Prostate gland (tissue), 2 donors: ENCODE measurements at regions not wholly inside any gene's neighbourhood (a gene's known extent, or its start where the extent isn't known, plus 50 kb on each side); places are given as distances from the start of the nearest gene placed in this dataset.

Source experiments
- DNase-seq: peaks from one replicate; pipeline ENCODE4 v3.0.0-alpha.2; 2019; ENCODE audit warnings: low spot score
- H3K27ac ChIP-seq, 2 donors: fragments of 200-600 bp; sonication (generic); 2 replicates each; pipeline ENCODE4 v1.5.1; 2017 to 2019
- H3K27me3 ChIP-seq: fragments of 200-600 bp; sonication (generic); replicated peaks from 2 replicates; pipeline ENCODE4 v1.5.1; 2019; ENCODE audit not compliant: insufficient read depth
- H3K36me3 ChIP-seq, 2 donors: fragments of 200-600 bp; sonication (generic); 1 replicate in 1 of 2; 2 replicates in 1 of 2; pipeline versions ENCODE4 v1.5.1 to v1.8.1; 2017 to 2019
- H3K4me1 ChIP-seq: fragments of 200-600 bp; sonication (generic); replicated peaks from 2 replicates; pipeline ENCODE4 v1.5.1; 2019
- H3K4me3 ChIP-seq, 2 donors: fragments of 200-600 bp; sonication (generic); 2 replicates each; pipeline ENCODE4 v1.5.1; 2017 to 2019
- H3K9me3 ChIP-seq: fragments of 200-600 bp; sonication (generic); 2 replicates; pipeline ENCODE4 v1.5.1; 2017
- POLR2A ChIP-seq: fragments of 450-650 bp; IDR thresholded peaks from one replicate; pipeline ENCODE4 v1.6.1; 2016; ENCODE audit warnings: antibody characterized with exemption, mild to moderate bottlenecking
- POLR2AphosphoS5 ChIP-seq: sonication (generic); formaldehyde crosslinking; IDR thresholded peaks from one replicate; pipeline ENCODE4 v1.6.1; 2017; ENCODE audit warnings: antibody characterized with exemption
- WGBS: methylation state at CpG from one replicate; pipeline ENCODE4 v1.1.5; 2018; 5-methylcytosine and 5-hydroxymethylcytosine counted together
- intact Hi-C: fragments of 100-400 bp; cut with DNase I; formaldehyde crosslinking; loops from one replicate; pipeline ENCODE4 v1.14.2; 2022
- TF ChIP-seq, protein P1 (sequence below), 4 experiments: fragments of 200-600 bp in 2 of 4; fragments of 450-650 bp in 2 of 4; sonication (generic) in 2 of 4; IDR thresholded peaks; 1 replicate in 3 of 4; 2 replicates in 1 of 4; pipeline ENCODE4 v1.5.1; 2016 to 2019; ENCODE audit warnings: antibody characterized with exemption in 4 of 4, mild to moderate bottlenecking in 2 of 4, moderate library complexity in 2 of 4

DNA sequence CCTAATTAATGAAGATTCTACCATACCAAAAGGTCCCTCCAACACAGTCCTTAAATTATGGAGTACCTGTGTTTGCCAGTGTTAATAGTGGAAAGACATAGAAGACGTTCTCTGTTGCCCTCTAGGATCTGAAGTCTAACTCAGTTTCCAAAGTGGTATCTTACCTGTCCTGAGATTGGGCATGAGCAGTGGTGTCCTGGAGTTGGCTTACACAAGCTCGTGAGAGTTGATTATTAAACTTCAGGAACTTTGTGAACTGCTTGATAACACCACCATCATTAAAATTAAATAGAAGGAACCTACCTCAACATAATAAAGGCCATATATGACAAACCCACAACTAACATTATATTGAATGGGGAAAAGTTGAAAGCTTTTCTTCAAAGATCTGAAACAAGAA lies 60.9 kb upstream of the SMARCA2 start:
- TF ChIP-seq POLR2AphosphoS5: no peak
- TF ChIP-seq, protein P1, sequence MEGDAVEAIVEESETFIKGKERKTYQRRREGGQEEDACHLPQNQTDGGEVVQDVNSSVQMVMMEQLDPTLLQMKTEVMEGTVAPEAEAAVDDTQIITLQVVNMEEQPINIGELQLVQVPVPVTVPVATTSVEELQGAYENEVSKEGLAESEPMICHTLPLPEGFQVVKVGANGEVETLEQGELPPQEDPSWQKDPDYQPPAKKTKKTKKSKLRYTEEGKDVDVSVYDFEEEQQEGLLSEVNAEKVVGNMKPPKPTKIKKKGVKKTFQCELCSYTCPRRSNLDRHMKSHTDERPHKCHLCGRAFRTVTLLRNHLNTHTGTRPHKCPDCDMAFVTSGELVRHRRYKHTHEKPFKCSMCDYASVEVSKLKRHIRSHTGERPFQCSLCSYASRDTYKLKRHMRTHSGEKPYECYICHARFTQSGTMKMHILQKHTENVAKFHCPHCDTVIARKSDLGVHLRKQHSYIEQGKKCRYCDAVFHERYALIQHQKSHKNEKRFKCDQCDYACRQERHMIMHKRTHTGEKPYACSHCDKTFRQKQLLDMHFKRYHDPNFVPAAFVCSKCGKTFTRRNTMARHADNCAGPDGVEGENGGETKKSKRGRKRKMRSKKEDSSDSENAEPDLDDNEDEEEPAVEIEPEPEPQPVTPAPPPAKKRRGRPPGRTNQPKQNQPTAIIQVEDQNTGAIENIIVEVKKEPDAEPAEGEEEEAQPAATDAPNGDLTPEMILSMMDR (IDR thresholded peaks at IDR 0.05): no peak
- TF ChIP-seq POLR2A: no peak
- Histone ChIP-seq H3K27me3 (no peaks in the 10 kb centered on the region), H3K4me1 (no peaks in the 10 kb centered on the region), H3K9me3 (no peaks in the 10 kb centered on the region), H3K27ac (peak overlapping the region in 1 of 2 donors; percentile 46), H3K4me3 (no peak overlapping the region), H3K36me3 (no peaks in the 10 kb centered on the region)
- DNase-seq: no peak
- intact Hi-C loops: no loop called here
- WGBS: 60% methylated on average over 2 of the region's 2 CpGs

DNA sequence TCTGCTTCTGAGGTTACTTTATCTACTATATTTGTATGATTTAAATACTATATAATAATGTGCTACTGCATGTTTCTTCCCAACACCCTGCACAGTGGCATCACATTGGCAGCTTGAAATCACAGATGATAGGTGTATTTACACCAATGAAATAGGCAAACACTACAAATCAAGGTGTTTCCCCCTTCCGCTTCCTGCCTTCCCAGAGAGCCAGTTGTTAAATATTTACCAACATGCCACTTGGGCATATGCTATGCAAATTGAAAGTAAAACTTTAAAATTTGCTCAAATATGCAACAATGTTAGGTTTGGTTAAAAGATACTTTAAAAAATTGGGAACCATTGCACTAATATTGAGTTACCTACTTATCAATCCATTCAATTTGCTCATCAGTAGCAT lies 58.2 kb upstream of the SMARCA2 start:
- Histone ChIP-seq H3K4me3 (no peak overlapping the region), H3K9me3 (no peaks in the 10 kb centered on the region), H3K27me3 (no peaks in the 10 kb centered on the region), H3K4me1 (no peaks in the 10 kb centered on the region), H3K36me3 (no peaks in the 10 kb centered on the region), H3K27ac (no peak overlapping the region)
- WGBS: 72% methylated on average over 1 of the region's 1 CpG
- TF ChIP-seq POLR2AphosphoS5: no peak
- TF ChIP-seq POLR2A: no peak
- TF ChIP-seq, protein P1 (IDR thresholded peaks at IDR 0.05): no peak
- intact Hi-C loops: no loop called here
- no peak for DNase-seq

DNA sequence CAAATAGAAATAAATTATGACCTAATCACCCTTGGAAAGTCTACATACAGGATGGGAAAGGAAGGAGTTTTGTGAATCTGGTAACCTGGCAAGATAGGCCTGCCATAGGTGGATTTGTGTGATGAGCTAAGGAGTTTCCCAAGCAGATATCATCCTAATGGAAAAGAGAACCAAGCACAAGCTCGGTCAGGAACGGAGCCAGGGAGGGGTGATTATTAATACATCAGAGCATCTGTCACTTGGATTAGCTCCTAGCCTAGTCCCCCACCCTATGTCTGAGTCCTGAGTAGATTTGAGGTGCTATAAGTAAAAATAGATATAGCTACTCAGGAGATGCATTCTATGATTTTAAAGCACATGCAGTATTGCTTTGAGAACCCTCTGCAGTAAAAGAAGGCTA lies 57.3 kb upstream of the SMARCA2 start:
- Histone ChIP-seq H3K27me3 (no peaks in the 10 kb centered on the region), H3K4me3 (no peak overlapping the region), H3K27ac (no peak overlapping the region), H3K9me3 (no peaks in the 10 kb centered on the region), H3K4me1 (no peaks in the 10 kb centered on the region), H3K36me3 (no peaks in the 10 kb centered on the region)
- no peak for DNase-seq
- TF ChIP-seq POLR2AphosphoS5: no peak
- 100% methylated on average over 2 of the region's 2 CpGs for WGBS
- intact Hi-C loops: no loop called here

DNA sequence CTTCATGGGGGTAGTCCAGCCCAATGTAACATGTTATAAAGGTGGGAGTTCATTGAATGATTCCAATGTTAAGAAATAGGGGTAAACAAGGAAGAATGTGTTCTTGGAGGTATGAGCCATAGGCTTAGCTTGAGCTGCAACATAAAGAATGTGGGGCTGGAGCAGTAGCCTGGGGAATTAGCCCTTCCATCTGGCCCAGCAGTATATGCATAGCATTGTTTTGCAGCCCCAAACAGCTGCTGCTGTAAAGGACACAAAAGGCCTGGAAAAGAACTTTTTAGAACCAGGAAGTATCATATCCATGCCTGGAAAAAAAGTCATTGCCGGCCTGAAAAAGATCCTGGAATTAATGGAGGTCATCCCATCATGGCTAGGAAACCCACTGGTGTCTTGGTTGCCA lies 55.8 kb upstream of the SMARCA2 start:
- Histone ChIP-seq H3K4me1 (no peaks in the 10 kb centered on the region), H3K27me3 (no peaks in the 10 kb centered on the region), H3K4me3 (no peak overlapping the region), H3K9me3 (no peaks in the 10 kb centered on the region), H3K27ac (no peak overlapping the region), H3K36me3 (no peaks in the 10 kb centered on the region)
- intact Hi-C loops: no loop called here
- WGBS: 100% methylated on average over 1 of the region's 1 CpG
- DNase-seq: no peak
- TF ChIP-seq POLR2A (no peak), POLR2AphosphoS5 (no peak)
- TF ChIP-seq, protein P1 (IDR thresholded peaks at IDR 0.05): no peak

DNA sequence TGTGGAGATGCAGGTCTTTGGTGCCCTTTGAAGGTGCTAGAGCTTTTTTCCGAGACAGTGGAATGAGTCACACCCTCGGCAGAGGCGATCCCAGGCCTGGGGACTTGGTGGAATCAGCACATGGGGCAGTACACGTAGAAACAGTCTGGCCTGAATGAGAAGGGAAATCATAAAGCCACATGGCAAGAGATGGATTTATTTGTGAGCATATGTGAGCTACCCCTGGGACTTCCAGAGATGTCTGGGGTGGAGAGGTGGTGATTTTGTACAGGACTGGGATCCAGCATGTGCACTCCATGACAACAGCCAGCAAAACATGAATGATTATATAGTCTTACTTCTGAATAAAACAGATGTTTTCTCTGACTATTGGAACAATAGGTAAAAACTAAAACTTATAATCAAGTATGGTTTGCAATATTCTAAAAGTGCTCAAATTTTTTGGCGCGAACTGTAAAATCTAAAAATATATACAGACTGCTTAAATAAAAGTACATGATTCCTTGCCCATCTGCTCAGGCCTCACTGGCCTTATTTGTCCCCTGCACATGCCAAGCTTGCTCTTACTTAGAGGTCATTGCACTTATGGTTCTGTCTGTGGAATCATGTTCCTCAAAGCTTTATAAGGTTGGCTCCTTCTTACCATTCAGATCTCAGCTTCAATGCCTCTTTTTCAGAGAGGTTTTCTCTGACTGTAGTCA lies 54.7 kb upstream of the SMARCA2 start:
- no peak for DNase-seq
- Histone ChIP-seq H3K4me1 (no peaks in the 10 kb centered on the region), H3K9me3 (no peaks in the 10 kb centered on the region), H3K4me3 (no peak overlapping the region), H3K27me3 (no peaks in the 10 kb centered on the region), H3K27ac (no peak overlapping the region), H3K36me3 (no peaks in the 10 kb centered on the region)
- WGBS: 49% methylated on average over 6 of the region's 6 CpGs
- intact Hi-C loops: no loop called here
- TF ChIP-seq POLR2AphosphoS5 (no peak), POLR2A (no peak)
- TF ChIP-seq, protein P1 (IDR thresholded peaks at IDR 0.05): no peak
